MM.1S (cell line): ENCODE measurements at regions not wholly inside any gene's neighbourhood (a gene's known extent, or its start where the extent isn't known, plus 50 kb on each side); places are given as distances from the start of the nearest gene placed in this dataset.

Experiments used
- EZH2 ChIP-seq: fragments of 300-600 bp; sonication (generic); optimal IDR thresholded peaks from 2 replicates; pipeline ENCODE3; 2017; ENCODE audit warnings: low read depth, mild to moderate bottlenecking, antibody characterized with exemption, low read length, mixed read lengths
- EZH2phosphoT487 ChIP-seq: fragments of 300-600 bp; sonication (generic); IDR thresholded peaks from 2 replicates; pipeline ENCODE4 v1.6.1; 2018; ENCODE audit warnings: antibody characterized with exemption, low read length
- TF ChIP-seq, protein P1 (sequence below): fragments of 300-600 bp; sonication (generic); IDR thresholded peaks from 2 replicates; pipeline ENCODE4 v1.5.1; 2016; ENCODE audit warnings: antibody characterized with exemption, low read length, mixed read lengths

DNA sequence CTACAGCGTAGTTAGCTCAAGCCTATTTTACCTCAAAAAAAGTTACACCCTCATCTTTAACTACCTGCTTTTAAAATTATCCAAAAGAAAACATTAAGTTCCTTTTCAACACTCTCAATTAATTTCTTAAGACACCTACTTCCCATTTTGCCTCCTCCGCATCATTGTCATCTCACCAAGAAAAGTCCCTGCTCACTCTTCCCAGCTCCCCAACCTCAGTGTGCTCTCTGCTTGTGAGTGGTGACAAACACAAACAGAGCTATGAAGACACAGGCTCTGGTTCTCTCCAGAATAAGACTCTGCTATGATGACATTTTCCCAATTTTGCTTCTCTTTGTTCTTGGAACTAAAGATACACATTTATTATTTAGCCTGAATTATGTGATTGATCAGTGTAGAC lies 385.1 kb upstream of the HTR2A start:
- TF ChIP-seq, protein P1, sequence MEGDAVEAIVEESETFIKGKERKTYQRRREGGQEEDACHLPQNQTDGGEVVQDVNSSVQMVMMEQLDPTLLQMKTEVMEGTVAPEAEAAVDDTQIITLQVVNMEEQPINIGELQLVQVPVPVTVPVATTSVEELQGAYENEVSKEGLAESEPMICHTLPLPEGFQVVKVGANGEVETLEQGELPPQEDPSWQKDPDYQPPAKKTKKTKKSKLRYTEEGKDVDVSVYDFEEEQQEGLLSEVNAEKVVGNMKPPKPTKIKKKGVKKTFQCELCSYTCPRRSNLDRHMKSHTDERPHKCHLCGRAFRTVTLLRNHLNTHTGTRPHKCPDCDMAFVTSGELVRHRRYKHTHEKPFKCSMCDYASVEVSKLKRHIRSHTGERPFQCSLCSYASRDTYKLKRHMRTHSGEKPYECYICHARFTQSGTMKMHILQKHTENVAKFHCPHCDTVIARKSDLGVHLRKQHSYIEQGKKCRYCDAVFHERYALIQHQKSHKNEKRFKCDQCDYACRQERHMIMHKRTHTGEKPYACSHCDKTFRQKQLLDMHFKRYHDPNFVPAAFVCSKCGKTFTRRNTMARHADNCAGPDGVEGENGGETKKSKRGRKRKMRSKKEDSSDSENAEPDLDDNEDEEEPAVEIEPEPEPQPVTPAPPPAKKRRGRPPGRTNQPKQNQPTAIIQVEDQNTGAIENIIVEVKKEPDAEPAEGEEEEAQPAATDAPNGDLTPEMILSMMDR, result no peak
- TF ChIP-seq EZH2phosphoT487 (no peak), EZH2 (no peak)
